ENCODE measurements at regions not wholly inside any gene's neighbourhood (a gene's known extent, or its start where the extent isn't known, plus 50 kb on each side); places are given as distances from the start of the nearest gene placed in this dataset.

DNA sequence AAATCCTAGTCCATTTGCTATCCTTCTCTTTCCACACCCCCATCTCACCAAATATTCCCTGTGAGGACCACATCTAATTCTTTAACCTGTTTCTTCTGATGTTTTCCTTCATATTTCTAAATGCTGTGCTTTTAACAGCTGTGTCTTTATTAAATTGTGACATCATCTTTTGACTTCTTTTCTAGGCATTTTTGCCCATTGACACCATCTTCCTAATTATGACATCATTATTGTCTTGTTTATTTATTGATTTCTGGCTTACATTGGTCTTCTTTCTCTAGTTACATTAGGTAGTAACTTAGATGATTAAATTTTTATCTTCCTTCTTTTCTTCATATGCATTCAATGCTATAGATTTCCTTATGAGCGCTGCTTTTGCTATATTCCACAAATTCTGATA, 175.8 kb upstream of the PDE5A start:
- ATAC-seq (no peak), DNase-seq (no peak)
- Histone ChIP-seq H3K9me3 (peaks cover 0 to 18% (median 4%) of the 10 kb centered on the region in 12 donors), H3K36me3 (no peaks in the 10 kb centered on the region), H3K27me3 (no peaks in the 10 kb centered on the region), H3K4me1 (no peaks in the 10 kb centered on the region), H3K4me3 (no peak overlapping the region), H3K27ac (no peak overlapping the region)
- TF ChIP-seq POLR2A (IDR thresholded peaks at IDR 0.05): no peak
- TF ChIP-seq CTCF (IDR thresholded peaks at IDR 0.05): no peak
- intact Hi-C loops (cut with DNase I): no loop called here
- WGBS, 4 donors: 93 to 96% (median 94%) methylated on average over 1 of the region's 1 CpG

DNA sequence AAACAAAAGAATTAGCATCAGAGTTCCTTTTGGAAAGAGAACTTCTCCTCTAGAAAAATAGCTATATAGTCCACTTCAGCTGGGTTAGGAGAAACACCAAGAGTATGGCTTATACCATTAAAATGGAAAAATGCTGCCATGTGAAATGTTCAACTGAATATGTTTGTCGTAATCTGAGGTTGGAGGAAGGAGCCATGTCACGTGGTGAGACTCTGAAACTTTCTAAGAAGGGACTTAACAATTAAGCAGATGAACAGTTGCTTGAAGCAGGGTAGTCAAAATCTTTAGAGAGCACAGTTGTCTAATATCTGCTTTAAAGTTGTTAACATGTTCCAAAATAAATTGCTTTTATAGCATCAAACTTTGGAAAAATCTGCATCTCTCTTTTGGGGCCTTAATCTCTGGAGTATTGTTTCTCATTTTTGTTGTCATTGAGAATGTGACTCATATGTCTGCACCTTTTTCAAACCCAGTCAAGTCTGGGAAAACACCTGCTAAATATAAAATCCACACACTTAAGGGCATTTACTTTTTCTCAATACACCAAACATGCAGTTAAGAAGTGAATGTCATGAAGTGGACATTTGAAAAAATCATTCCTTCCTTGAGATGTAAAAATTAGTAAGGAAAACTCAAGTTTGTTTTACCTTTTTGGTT, 168.8 kb upstream of the PDE5A start:
- DNase-seq: no peak

DNA sequence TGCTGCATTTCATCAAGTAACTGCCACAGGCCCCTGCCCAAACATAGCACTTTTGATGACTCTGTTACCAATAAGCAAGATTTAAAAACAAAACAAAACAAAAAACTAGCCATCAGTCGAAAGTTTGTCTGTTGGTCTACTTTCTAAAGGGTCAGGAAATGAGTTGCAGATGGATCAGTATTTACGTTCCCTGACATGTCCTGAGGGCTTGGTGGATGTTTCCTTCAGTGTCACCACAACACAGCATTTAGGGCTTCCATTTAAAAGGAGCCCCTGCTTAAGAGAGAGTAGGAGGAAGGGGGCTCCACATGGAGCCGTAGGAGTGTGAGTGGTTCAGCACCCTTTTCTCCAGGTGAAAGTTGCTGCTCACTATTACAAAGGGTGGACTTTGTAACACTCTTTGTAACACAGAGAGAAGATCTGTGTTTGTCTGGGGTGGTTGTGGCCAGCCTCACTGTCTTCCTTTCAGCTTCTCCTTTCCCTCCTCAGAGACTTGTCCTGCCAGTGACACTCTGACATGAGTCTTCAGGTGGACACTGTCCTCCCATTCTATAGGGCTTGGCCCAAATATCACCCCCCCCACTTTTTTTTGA, 167.5 kb upstream of the PDE5A start:
- Histone ChIP-seq H3K4me3 (no peak overlapping the region), H3K36me3 (no peaks in the 10 kb centered on the region), H3K27me3 (no peaks in the 10 kb centered on the region), H3K4me1 (no peaks in the 10 kb centered on the region), H3K9me3 (no peaks in the 10 kb centered on the region), H3K27ac (no peak overlapping the region)
- ATAC-seq (no peak), DNase-seq (no peak)
- TF ChIP-seq POLR2A (IDR thresholded peaks at IDR 0.05) (no peak), CTCF (IDR thresholded peaks at IDR 0.05) (no peak)
- intact Hi-C loops (cut with DNase I): no loop called here
- WGBS, 4 donors: 63 to 80% (median 71%) methylated on average over 3 of the region's 3 CpGs

More for the DNA sequence above, 168.8 kb upstream of the PDE5A start:
- no peak overlapping the region for H3K4me3 ChIP-seq
- TF ChIP-seq POLR2A (IDR thresholded peaks at IDR 0.05) (no peak), CTCF (IDR thresholded peaks at IDR 0.05) (no peak)
- no peaks in the 10 kb centered on the region for H3K9me3 ChIP-seq
- no peaks in the 10 kb centered on the region for H3K4me1 ChIP-seq
- intact Hi-C loops (cut with DNase I): no loop called here
- WGBS, 4 donors: 74 to 86% (median 80%) methylated on average over 2 of the region's 2 CpGs
- no peaks in the 10 kb centered on the region for H3K27me3 ChIP-seq
- H3K36me3 ChIP-seq: no peaks in the 10 kb centered on the region
- H3K27ac ChIP-seq: no peak overlapping the region
- ATAC-seq: no peak

- H3K9me3 ChIP-seq: no peaks in the 10 kb centered on the region
- H3K27ac ChIP-seq: no peak overlapping the region
- H3K4me3 ChIP-seq: no peak overlapping the region
- no peak for ATAC-seq
- H3K36me3 ChIP-seq: no peaks in the 10 kb centered on the region
- no peaks in the 10 kb centered on the region for H3K27me3 ChIP-seq
- no peak for TF ChIP-seq CTCF (IDR thresholded peaks at IDR 0.05)
- TF ChIP-seq POLR2A (IDR thresholded peaks at IDR 0.05): no peak
- no peak for DNase-seq
- H3K4me1 ChIP-seq: no peaks in the 10 kb centered on the region
- 75 to 84% (median 79%) methylated on average over 4 of the region's 4 CpGs for WGBS, 4 donors
- intact Hi-C loops (cut with DNase I): no loop called here
Observed at GRCh38 chr4:119794681-119795080, 166.1 kb upstream of the PDE5A start.
